GM23248 (cell line): ENCODE measurements at regions not wholly inside any gene's neighbourhood (a gene's known extent, or its start where the extent isn't known, plus 50 kb on each side); places are given as distances from the start of the nearest gene placed in this dataset.
"Not testable (repeated sequence)": the region's sequence is repeated elsewhere in the genome, so short reads cannot be mapped to it uniquely, and the experiment has no call there.

Experiments
- DNase-seq: peaks from one replicate; pipeline ENCODE4 v3.0.0-alpha.2; 2015
- H2AFZ ChIP-seq: fragments of 200-600 bp; sonication (generic); 2 replicates; pipeline ENCODE4 v1.6.1; 2016; ENCODE audit warnings: antibody characterized with exemption
- H3F3A ChIP-seq: fragments of 200-600 bp; sonication (generic); 2 replicates; pipeline ENCODE4 v1.6.1; 2016; ENCODE audit warnings: mild to moderate bottlenecking, antibody characterized with exemption, mixed run types; ENCODE audit not compliant: insufficient read depth
- H3K27ac ChIP-seq: fragments of 200-600 bp; sonication (generic); 2 replicates; pipeline ENCODE4 v1.5.1; 2016; ENCODE audit warnings: mild to moderate bottlenecking
- H3K27me3 ChIP-seq: fragments of 200-600 bp; sonication (generic); replicated peaks from 2 replicates; pipeline ENCODE4 v1.6.1; 2016; ENCODE audit warnings: mild to moderate bottlenecking; ENCODE audit not compliant: insufficient read depth
- H3K36me3 ChIP-seq: fragments of 200-600 bp; sonication (generic); 2 replicates; pipeline ENCODE4 v1.6.1; 2016; ENCODE audit warnings: low read depth, mild to moderate bottlenecking
- H3K4me1 ChIP-seq: fragments of 200-600 bp; sonication (generic); 2 replicates; pipeline ENCODE4 v1.6.1; 2016; ENCODE audit warnings: mild to moderate bottlenecking; ENCODE audit not compliant: insufficient read depth
- H3K4me2 ChIP-seq: fragments of 200-600 bp; sonication (generic); one replicate; pipeline ENCODE4 v1.6.1; 2016; ENCODE audit warnings: mild to moderate bottlenecking; ENCODE audit not compliant: unreplicated experiment
- H3K4me3 ChIP-seq: fragments of 200-600 bp; sonication (generic); 2 replicates; pipeline ENCODE4 v1.5.1; 2016; ENCODE audit warnings: mild to moderate bottlenecking
- H3K79me2 ChIP-seq: fragments of 200-600 bp; sonication (generic); 2 replicates; pipeline ENCODE4 v1.6.1; 2016; ENCODE audit warnings: mild to moderate bottlenecking; ENCODE audit not compliant: insufficient read depth
- H3K9ac ChIP-seq: fragments of 200-600 bp; sonication (generic); 2 replicates; pipeline ENCODE4 v1.6.1; 2016; ENCODE audit warnings: mild to moderate bottlenecking
- H3K9me2 ChIP-seq: fragments of 200-600 bp; sonication (generic); 2 replicates; pipeline ENCODE4 v1.6.1; 2016; ENCODE audit warnings: mixed run types, mild to moderate bottlenecking, moderate library complexity; ENCODE audit not compliant: insufficient read depth
- H3K9me3 ChIP-seq: fragments of 200-600 bp; sonication (generic); one replicate; pipeline ENCODE4 v1.6.1; 2017; ENCODE audit warnings: low read depth
- H4K20me1 ChIP-seq: fragments of 200-600 bp; sonication (generic); 2 replicates; pipeline ENCODE4 v1.6.0; 2016; ENCODE audit not compliant: insufficient read depth
- EZH2 ChIP-seq: fragments of 200-600 bp; sonication (generic); IDR thresholded peaks from 2 replicates; pipeline ENCODE4 v1.6.1; 2018; ENCODE audit warnings: antibody characterized with exemption, mild to moderate bottlenecking; ENCODE audit not compliant: insufficient read depth, poor library complexity, severe bottlenecking
- EZH2phosphoT487 ChIP-seq: fragments of 200-600 bp; sonication (generic); IDR thresholded peaks from 2 replicates; pipeline ENCODE4 v1.6.1; 2018; ENCODE audit warnings: antibody characterized with exemption, moderate library complexity, mild to moderate bottlenecking, low read depth; ENCODE audit not compliant: insufficient read depth
- WGBS, 2 experiments: methylation state at CpG; one replicate each; pipeline ENCODE4 v1.1.6; 2015 to 2017; ENCODE audit warnings: low lambda C conversion rate in 2 of 2, low coverage in 1 of 2; ENCODE audit errors: missing lambda C conversion rate in 2 of 2; 5-methylcytosine and 5-hydroxymethylcytosine counted together
- in situ Hi-C: fragments of 300-500 bp; cut with MboI; formaldehyde crosslinking; loops from 2 replicates; pipeline ENCODE4 v1.15.0; 2020

DNA sequence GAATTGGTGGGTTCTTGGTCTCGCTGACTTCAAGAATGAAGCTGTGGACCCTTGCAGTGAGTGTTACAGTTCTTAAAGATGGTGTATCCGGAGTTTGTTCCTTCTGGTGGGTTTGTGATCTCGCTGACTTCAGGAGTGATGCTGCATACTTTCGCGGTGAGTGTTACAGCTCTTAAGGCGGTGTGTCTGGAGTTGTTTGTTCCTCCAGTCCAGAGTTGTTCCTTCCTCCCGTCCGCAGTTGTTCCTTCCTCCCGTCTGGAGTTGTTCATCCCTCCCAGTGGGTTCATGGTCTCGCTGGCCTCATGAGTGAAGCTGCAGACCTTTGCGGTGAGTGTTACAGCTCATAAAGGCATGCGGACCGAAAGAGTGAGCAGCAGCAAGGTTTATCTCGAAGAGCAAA lies 159.6 kb upstream of the ADAMTSL1 start:
- WGBS, 2 experiments: 64 to 72% methylated on average over 13 to 14 of the region's 14 CpGs
- Histone ChIP-seq H3K9me3 (no peaks in the 10 kb centered on the region), H3K27ac (no peak overlapping the region), H3K27me3 (no peaks in the 10 kb centered on the region), H4K20me1 (no peaks in the 10 kb centered on the region), H3F3A (no peaks in the 10 kb centered on the region), H3K79me2 (no peaks in the 10 kb centered on the region), H3K36me3 (no peaks in the 10 kb centered on the region), H2AFZ (peak overlapping the region; percentile 61), H3K4me1 (no peaks in the 10 kb centered on the region), H3K4me2 (no peak overlapping the region), H3K9me2 (no peaks in the 10 kb centered on the region), H3K4me3 (no peak overlapping the region), H3K9ac (no peak overlapping the region)
- TF ChIP-seq EZH2phosphoT487 (no peak), EZH2 (no peak)
- DNase-seq: peak; percentile 44
- in situ Hi-C loops: no loop called here

DNA sequence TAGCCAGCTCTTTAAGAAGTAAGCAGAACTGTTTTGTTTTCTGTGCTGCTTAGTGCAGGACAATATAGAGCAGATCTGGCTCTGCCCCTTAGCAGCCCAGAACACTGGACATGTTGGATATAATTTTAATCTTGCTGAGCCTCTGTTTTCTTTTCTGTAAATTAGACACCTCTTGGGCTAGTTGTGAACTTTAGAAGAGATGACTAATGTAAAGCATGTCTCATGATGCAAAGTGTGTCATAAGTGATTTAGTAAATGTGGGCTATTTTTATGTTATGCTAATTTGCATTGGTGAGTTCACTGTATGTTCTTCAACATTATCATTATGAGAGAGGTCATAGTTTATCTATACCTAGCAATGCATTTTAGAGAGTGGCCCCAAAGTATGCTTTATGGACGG lies 156.1 kb upstream of the ADAMTSL1 start:
- no peaks in the 10 kb centered on the region for H3F3A ChIP-seq
- DNase-seq: peak; percentile 42
- H3K4me3 ChIP-seq: no peak overlapping the region
- no peak for TF ChIP-seq EZH2
- no peak for TF ChIP-seq EZH2phosphoT487
- H3K36me3 ChIP-seq: no peaks in the 10 kb centered on the region
- H3K27ac ChIP-seq: no peak overlapping the region
- no peak overlapping the region for H3K9ac ChIP-seq
- H3K9me2 ChIP-seq: no peaks in the 10 kb centered on the region
- in situ Hi-C loops: no loop called here
- no peaks in the 10 kb centered on the region for H3K79me2 ChIP-seq
- H3K27me3 ChIP-seq: no peaks in the 10 kb centered on the region
- no peak overlapping the region for H3K4me2 ChIP-seq
- H3K9me3 ChIP-seq: no peaks in the 10 kb centered on the region
- H4K20me1 ChIP-seq: no peaks in the 10 kb centered on the region
- 88 to 89% methylated on average over 1 of the region's 1 CpG for WGBS, 2 experiments
- no peak overlapping the region for H2AFZ ChIP-seq
- H3K4me1 ChIP-seq: no peaks in the 10 kb centered on the region

DNA sequence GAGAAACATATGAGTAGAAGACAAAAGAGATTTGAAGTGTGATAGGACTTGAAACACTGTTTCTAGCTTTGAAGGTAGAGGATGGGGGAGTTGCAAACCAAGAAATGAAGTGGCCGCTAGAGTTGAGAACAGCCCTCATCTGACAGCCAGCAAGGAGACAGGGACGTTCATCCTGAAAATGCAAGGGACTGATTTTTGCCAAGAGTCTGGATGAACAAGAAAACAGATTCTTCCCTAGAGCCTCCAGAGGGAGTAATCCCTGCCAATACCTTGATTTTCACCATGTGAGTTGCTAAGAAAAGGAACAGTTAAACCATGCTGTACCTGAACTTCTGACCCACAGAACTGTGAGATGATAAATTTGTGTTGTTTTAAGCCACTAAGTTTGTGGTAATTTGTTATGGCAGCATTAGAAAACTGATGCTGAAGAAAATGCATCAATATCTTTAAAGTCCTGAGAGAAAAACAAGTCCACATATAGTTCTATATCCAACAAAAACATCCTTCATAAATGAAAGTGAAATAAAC lies 154.0 kb upstream of the ADAMTSL1 start:
- Histone ChIP-seq H3K27ac (no peak overlapping the region), H4K20me1 (no peaks in the 10 kb centered on the region), H3K4me3 (no peak overlapping the region), H3K4me1 (no peaks in the 10 kb centered on the region), H3K36me3 (no peaks in the 10 kb centered on the region), H3K9me2 (no peaks in the 10 kb centered on the region), H3K27me3 (no peaks in the 10 kb centered on the region), H3K9ac (no peak overlapping the region), H2AFZ (0 out of 2 replicates have a peak overlapping the region, but pooled peaks have one; percentile 9), H3K79me2 (no peaks in the 10 kb centered on the region), H3K9me3 (no peaks in the 10 kb centered on the region), H3F3A (no peaks in the 10 kb centered on the region), H3K4me2 (no peak overlapping the region)
- in situ Hi-C loops: no loop called here
- TF ChIP-seq EZH2 (no peak), EZH2phosphoT487 (no peak)
- WGBS, 2 experiments: 52 to 63% methylated on average over 2 of the region's 2 CpGs
- no peak for DNase-seq

DNA sequence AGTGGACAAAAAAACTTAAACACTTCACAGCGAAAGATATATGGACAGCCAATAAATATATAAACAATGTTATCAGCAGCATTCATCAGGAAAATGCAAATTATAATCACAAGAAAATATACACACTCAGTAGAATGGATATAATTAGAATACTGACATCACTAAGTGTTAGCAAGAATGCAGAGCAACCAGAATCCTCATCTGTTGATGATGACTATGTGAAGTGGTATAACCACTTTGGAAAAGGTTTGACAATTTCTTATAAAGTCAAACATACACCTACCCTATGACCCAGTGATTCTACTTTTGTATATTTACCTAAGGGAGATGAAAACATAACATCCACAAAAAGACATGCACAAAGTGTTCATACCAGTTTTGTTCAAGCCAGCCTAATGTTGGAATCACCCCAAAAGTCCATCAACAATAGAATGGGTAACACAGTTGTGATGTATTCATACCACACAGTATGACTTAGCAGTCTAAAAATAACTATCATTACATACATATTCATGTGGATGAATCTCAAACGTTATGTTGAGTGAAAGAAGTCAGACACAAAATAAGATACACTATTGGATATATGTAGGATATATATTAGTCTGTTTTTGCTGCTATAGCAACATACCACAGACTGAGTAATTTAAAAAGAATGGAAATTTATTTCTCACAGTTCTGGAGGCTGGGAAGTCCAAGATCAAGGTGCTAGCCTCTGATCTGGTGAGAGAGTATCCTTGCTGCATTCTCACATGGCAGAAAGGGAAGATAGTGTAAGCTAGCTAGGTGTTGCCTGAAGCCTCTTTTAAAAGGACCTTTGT lies 148.8 kb upstream of the ADAMTSL1 start:
- H4K20me1 ChIP-seq: no peaks in the 10 kb centered on the region
- H3K27me3 ChIP-seq: no peaks in the 10 kb centered on the region
- in situ Hi-C loops: no loop called here
- H2AFZ ChIP-seq: no peak overlapping the region
- DNase-seq: peak; percentile 25
- 0 out of 2 replicates have a peak, but pooled peaks cover 4% of the 10 kb centered on the region for H3K4me1 ChIP-seq
- H3K27ac ChIP-seq: no peak overlapping the region
- no peak for TF ChIP-seq EZH2phosphoT487
- TF ChIP-seq EZH2: no peak
- H3K4me3 ChIP-seq: no peak overlapping the region
- 68 to 70% methylated on average over 2 of the region's 2 CpGs for WGBS, 2 experiments
- H3K4me2 ChIP-seq: no peak overlapping the region
- H3K9ac ChIP-seq: no peak overlapping the region
- H3K9me2 ChIP-seq: no peaks in the 10 kb centered on the region; the same call in 1 of the 2 replicates
- H3K9me3 ChIP-seq: no peaks in the 10 kb centered on the region
- no peaks in the 10 kb centered on the region for H3K36me3 ChIP-seq
- no peaks in the 10 kb centered on the region for H3K79me2 ChIP-seq
- H3F3A ChIP-seq: no peaks in the 10 kb centered on the region

DNA sequence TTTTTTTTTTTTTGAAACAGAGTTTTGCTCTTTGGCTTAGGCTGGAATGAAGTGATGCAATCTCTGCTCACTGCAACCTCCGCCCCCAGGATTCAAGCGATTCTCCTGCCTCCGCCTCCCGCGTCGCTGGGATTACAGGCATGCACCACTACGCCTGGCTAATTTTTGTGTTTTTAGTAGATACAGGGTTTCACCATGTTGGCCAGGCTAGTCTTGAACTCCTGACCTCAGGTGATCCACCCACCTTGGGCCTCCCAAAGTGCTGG lies 148.3 kb upstream of the ADAMTSL1 start:
- H3K9ac ChIP-seq, H3K9me3 ChIP-seq, in situ Hi-C loops, H3K4me2 ChIP-seq, H3K4me1 ChIP-seq, H3K27me3 ChIP-seq, H3K79me2 ChIP-seq, DNase-seq, H3K27ac ChIP-seq, H4K20me1 ChIP-seq, H3K4me3 ChIP-seq, H3K9me2 ChIP-seq, H3F3A ChIP-seq, H2AFZ ChIP-seq, H3K36me3 ChIP-seq: not testable (repeated sequence)
- WGBS, 2 experiments: 95 to 97% methylated on average over 7 of the region's 7 CpGs
